Natural killer cell treated with Interleukin-12 subunit alpha and Interleukin-12 subunit beta and Interleukin-15 and Interleukin-18, amount 100 ng/mL, for 72 hours (primary cell): ENCODE measurements at regions not wholly inside any gene's neighbourhood (a gene's known extent, or its start where the extent isn't known, plus 50 kb on each side); places are given as distances from the start of the nearest gene placed in this dataset.

Source experiments
- ATAC-seq, 2 donors: fragments of 150-1000 bp; cut with Tn5 transposase in 1 of 2; sonication (Bioruptor Pico), chemical (Tn5 transposase) in 1 of 2; 2 replicates each; pipeline ENCODE4 v1.10.0; 2021
- DNase-seq: peaks from one replicate; pipeline ENCODE4 v3.0.0; 2022; ENCODE audit warnings: low spot score
- H3K27ac Mint-ChIP-seq, 2 donors: 1 replicate in 1 of 2; 2 replicates in 1 of 2; pipeline ENCODE4 v1.8.0; 2022; ENCODE audit warnings: mixed read lengths in 2 of 2, mild to moderate bottlenecking in 1 of 2, moderate library complexity in 1 of 2
- H3K27me3 Mint-ChIP-seq, 2 donors: 1 replicate in 1 of 2; 2 replicates in 1 of 2; pipeline ENCODE4 v1.8.0; 2022; ENCODE audit warnings: mixed read lengths in 2 of 2
- H3K36me3 Mint-ChIP-seq: one replicate; pipeline ENCODE4 v1.8.0; 2022; ENCODE audit warnings: mixed read lengths
- H3K4me1 Mint-ChIP-seq, 2 donors: 1 replicate in 1 of 2; 2 replicates in 1 of 2; pipeline ENCODE4 v1.8.0; 2022; ENCODE audit warnings: low read depth in 2 of 2, mixed read lengths in 2 of 2, mild to moderate bottlenecking in 1 of 2
- H3K4me3 Mint-ChIP-seq: one replicate; pipeline ENCODE4 v1.8.0; 2022; ENCODE audit warnings: mixed read lengths
- H3K9me3 Mint-ChIP-seq: 2 replicates; pipeline ENCODE4 v1.8.0; 2022; ENCODE audit warnings: mixed read lengths

- H3K27ac Mint-ChIP-seq, result no peak overlapping the region
- H3K4me3 Mint-ChIP-seq, result no peak overlapping the region
- H3K27me3 Mint-ChIP-seq, result no peaks in the 10 kb centered on the region
- no peaks in the 10 kb centered on the region for H3K4me1 Mint-ChIP-seq
- H3K36me3 Mint-ChIP-seq, result no peaks in the 10 kb centered on the region
- H3K9me3 Mint-ChIP-seq, result peaks cover 6% of the 10 kb centered on the region
- DNase-seq (no peak), ATAC-seq (no peak)
Measured at GRCh38 chr18:38466426-38466825, 900.8 kb upstream of the CELF4 start.

- Mint-ChIP-seq H3K27ac (no peak overlapping the region), H3K36me3 (no peaks in the 10 kb centered on the region), H3K4me1 (no peaks in the 10 kb centered on the region), H3K27me3 (no peaks in the 10 kb centered on the region), H3K9me3 (peaks cover 6% of the 10 kb centered on the region), H3K4me3 (no peak overlapping the region)
- DNase-seq (no peak), ATAC-seq (no peak)
Measured at GRCh38 chr18:38464024-38464423, 898.4 kb upstream of the CELF4 start.

GRCh38 chr18:38460657-38461056 lies 895.1 kb upstream of the CELF4 start:
- Mint-ChIP-seq H3K27me3 (no peaks in the 10 kb centered on the region), H3K4me3 (no peak overlapping the region), H3K27ac (no peak overlapping the region), H3K9me3 (peaks cover 10% of the 10 kb centered on the region), H3K36me3 (peaks cover 7% of the 10 kb centered on the region), H3K4me1 (no peaks in the 10 kb centered on the region)
- ATAC-seq, result no peak
- DNase-seq, result no peak

- Mint-ChIP-seq H3K27ac (no peak overlapping the region), H3K27me3 (no peaks in the 10 kb centered on the region), H3K9me3 (peaks cover 10% of the 10 kb centered on the region), H3K36me3 (peaks cover 7% of the 10 kb centered on the region), H3K4me1 (no peaks in the 10 kb centered on the region), H3K4me3 (no peak overlapping the region)
- no peak for DNase-seq
- ATAC-seq, result no peak
Measured at GRCh38 chr18:38459131-38459994, 893.8 kb upstream of the CELF4 start.

- H3K27ac Mint-ChIP-seq, result no peak overlapping the region
- no peak for ATAC-seq
Measured at GRCh38 chr18:38458698-38459097, 893.1 kb upstream of the CELF4 start.

GRCh38 chr18:38456253-38456652 lies 890.7 kb upstream of the CELF4 start:
- H3K9me3 Mint-ChIP-seq, result peaks cover 6% of the 10 kb centered on the region
- H3K27me3 Mint-ChIP-seq, result no peaks in the 10 kb centered on the region
- no peak overlapping the region for H3K27ac Mint-ChIP-seq
- no peaks in the 10 kb centered on the region for H3K4me1 Mint-ChIP-seq
- no peak for DNase-seq
- no peak for ATAC-seq
- peaks cover 7% of the 10 kb centered on the region for H3K36me3 Mint-ChIP-seq
- no peak overlapping the region for H3K4me3 Mint-ChIP-seq

More at GRCh38 chr18:38458698-38459097, 893.1 kb upstream of the CELF4 start:
- H3K4me1 Mint-ChIP-seq, result no peaks in the 10 kb centered on the region
- no peaks in the 10 kb centered on the region for H3K27me3 Mint-ChIP-seq
- H3K36me3 Mint-ChIP-seq, result peaks cover 7% of the 10 kb centered on the region
- peaks cover 10% of the 10 kb centered on the region for H3K9me3 Mint-ChIP-seq
- no peak for DNase-seq
- no peak overlapping the region for H3K4me3 Mint-ChIP-seq

- Mint-ChIP-seq H3K4me1 (no peaks in the 10 kb centered on the region), H3K27ac (no peak overlapping the region), H3K4me3 (no peak overlapping the region), H3K27me3 (no peaks in the 10 kb centered on the region), H3K9me3 (peaks cover 7% of the 10 kb centered on the region), H3K36me3 (peaks cover 7% of the 10 kb centered on the region)
- ATAC-seq (no peak), DNase-seq (no peak)
Measured at GRCh38 chr18:38454764-38455469, 889.3 kb upstream of the CELF4 start.

- peaks cover 7% of the 10 kb centered on the region for H3K9me3 Mint-ChIP-seq
- no peaks in the 10 kb centered on the region for H3K27me3 Mint-ChIP-seq
- no peak overlapping the region for H3K4me3 Mint-ChIP-seq
- no peak for DNase-seq
- peaks cover 7% of the 10 kb centered on the region for H3K36me3 Mint-ChIP-seq
- ATAC-seq, result no peak
- H3K27ac Mint-ChIP-seq, result no peak overlapping the region
- no peaks in the 10 kb centered on the region for H3K4me1 Mint-ChIP-seq
Measured at GRCh38 chr18:38453880-38454279, 888.3 kb upstream of the CELF4 start.

GRCh38 chr18:38450876-38451275 lies 885.3 kb upstream of the CELF4 start:
- peaks cover 7% of the 10 kb centered on the region for H3K9me3 Mint-ChIP-seq
- H3K27me3 Mint-ChIP-seq, result no peaks in the 10 kb centered on the region
- H3K4me1 Mint-ChIP-seq, result no peaks in the 10 kb centered on the region
- H3K27ac Mint-ChIP-seq, result no peak overlapping the region
- H3K4me3 Mint-ChIP-seq, result no peak overlapping the region
- H3K36me3 Mint-ChIP-seq, result peaks cover 5% of the 10 kb centered on the region
- no peak for DNase-seq
- no peak for ATAC-seq

- Mint-ChIP-seq H3K27me3 (no peaks in the 10 kb centered on the region), H3K9me3 (peaks cover 9% of the 10 kb centered on the region), H3K36me3 (peaks cover 5% of the 10 kb centered on the region), H3K4me3 (no peak overlapping the region), H3K27ac (no peak overlapping the region), H3K4me1 (no peaks in the 10 kb centered on the region)
- DNase-seq, result no peak
- ATAC-seq, result no peak
Measured at GRCh38 chr18:38445804-38446145, 880.2 kb upstream of the CELF4 start.

GRCh38 chr18:38444971-38445803 lies 879.6 kb upstream of the CELF4 start:
- ATAC-seq, result no peak
- no peak for DNase-seq
- H3K36me3 Mint-ChIP-seq, result peaks cover 5% of the 10 kb centered on the region
- no peak overlapping the region for H3K4me3 Mint-ChIP-seq
- H3K4me1 Mint-ChIP-seq, result no peaks in the 10 kb centered on the region
- H3K27ac Mint-ChIP-seq, result no peak overlapping the region
- peaks cover 9% of the 10 kb centered on the region for H3K9me3 Mint-ChIP-seq
- no peaks in the 10 kb centered on the region for H3K27me3 Mint-ChIP-seq

- peaks cover 6% of the 10 kb centered on the region for H3K9me3 Mint-ChIP-seq
- H3K4me3 Mint-ChIP-seq, result no peak overlapping the region
- H3K27ac Mint-ChIP-seq, result no peak overlapping the region
Measured at GRCh38 chr18:38427736-38428135, 862.1 kb upstream of the CELF4 start.

GRCh38 chr18:38427234-38427633 lies 861.6 kb upstream of the CELF4 start:
- Mint-ChIP-seq H3K36me3 (no peaks in the 10 kb centered on the region), H3K4me3 (no peak overlapping the region), H3K4me1 (no peaks in the 10 kb centered on the region), H3K27me3 (no peaks in the 10 kb centered on the region), H3K9me3 (peaks cover 6% of the 10 kb centered on the region), H3K27ac (no peak overlapping the region)
- ATAC-seq (no peak), DNase-seq (no peak)

More at GRCh38 chr18:38427736-38428135, 862.1 kb upstream of the CELF4 start:
- no peaks in the 10 kb centered on the region for H3K36me3 Mint-ChIP-seq
- H3K4me1 Mint-ChIP-seq, result no peaks in the 10 kb centered on the region
- no peak for ATAC-seq
- no peak for DNase-seq
- H3K27me3 Mint-ChIP-seq, result no peaks in the 10 kb centered on the region
